Endothelial cell of umbilical vein (primary cell): ENCODE measurements at regions not wholly inside any gene's neighbourhood (a gene's known extent, or its start where the extent isn't known, plus 50 kb on each side); places are given as distances from the start of the nearest gene placed in this dataset.

Experiments used
- BruUV-seq: library from RNA; stranded (reverse); fragments of 400-500 nt; replicated peaks from 2 replicates; lab custom pipeline; 2021; lab: Mats Ljungman, UMichigan
- CTCF ChIA-PET: fragments of 300-600, 350-600 bp; sonication (Branson Sonifier 250); formaldehyde crosslinking; loops from one replicate; lab custom pipeline; 2021; ENCODE audit warnings: antibody characterized with exemption, inconsistent platforms; lab: Charles Lee
- POLR2A ChIA-PET: fragments of 300-600, 350-600 bp; sonication (Branson Sonifier 250); formaldehyde crosslinking; loops from one replicate; lab custom pipeline; 2021; ENCODE audit warnings: antibody characterized with exemption, inconsistent platforms; lab: Charles Lee
- DNase-seq: peaks from one replicate; pipeline ENCODE4 v3.0.0-alpha.2; 2011; ENCODE audit warnings: low read depth, low spot score
- FAIRE-seq: peaks from 2 replicates; lab custom pipeline; 2011; peaks lifted over from hg19 to GRCh38; lab: Jason Lieb, UNC
- H2AFZ ChIP-seq: 2 replicates; pipeline ENCODE4 v1.6.0; 2012; ENCODE audit warnings: low read depth, low read length, control low read depth, inconsistent platforms
- H3K27ac ChIP-seq: 2 replicates; pipeline ENCODE4 v1.5.1; 2011; ENCODE audit warnings: low read depth, mild to moderate bottlenecking, control low read depth, low read length, moderate library complexity; ENCODE audit not compliant: insufficient read depth
- H3K27me3 ChIP-seq, 2 experiments: 2 replicates each; pipeline versions ENCODE4 v1.6.0 to v1.6.1; 2011; ENCODE audit warnings: low read length in 2 of 2, mixed read lengths in 1 of 2; ENCODE audit not compliant: control insufficient read depth in 2 of 2, insufficient read depth in 2 of 2
- H3K36me3 ChIP-seq, 2 experiments: 2 replicates in 1 of 2; 3 replicates in 1 of 2; pipeline ENCODE4 v1.5.1; 2011; ENCODE audit warnings: low read length in 2 of 2, mild to moderate bottlenecking in 1 of 2, moderate library complexity in 1 of 2; ENCODE audit not compliant: control insufficient read depth in 2 of 2, insufficient read depth in 2 of 2; ENCODE audit errors: extremely low read depth in 1 of 2
- H3K4me1 ChIP-seq: 3 replicates; pipeline ENCODE4 v1.5.1; 2011; ENCODE audit warnings: mild to moderate bottlenecking, low read length; ENCODE audit not compliant: control insufficient read depth, insufficient read depth; ENCODE audit errors: extremely low read depth
- H3K4me2 ChIP-seq: 2 replicates; pipeline ENCODE4 v1.6.1; 2011; ENCODE audit warnings: low read length, control low read depth, mixed read lengths; ENCODE audit not compliant: insufficient read depth
- H3K4me3 ChIP-seq, 3 experiments: fragments of 200-600 bp in 1 of 3; sonication (generic), shearing (Covaris generic) in 1 of 3; replicated peaks in 1 of 3; 2 replicates each; pipeline ENCODE4 v1.5.1; 2011 to 2016; ENCODE audit warnings: control low read depth in 3 of 3, low read length in 3 of 3, mild to moderate bottlenecking in 2 of 3, inconsistent platforms in 1 of 3, low read depth in 1 of 3, moderate library complexity in 1 of 3; ENCODE audit not compliant: insufficient read depth in 1 of 3
- H3K79me2 ChIP-seq: 2 replicates; pipeline ENCODE4 v1.6.0; 2012; ENCODE audit warnings: low read length, inconsistent platforms; ENCODE audit not compliant: control insufficient read depth, insufficient read depth
- H3K9ac ChIP-seq: replicated peaks from 2 replicates; pipeline ENCODE3; 2011; ENCODE audit warnings: low read length, control low read depth; ENCODE audit not compliant: insufficient read depth; ENCODE audit errors: extremely low read depth
- H3K9me1 ChIP-seq: replicated peaks from 3 replicates; pipeline ENCODE4 v1.6.0; 2011; ENCODE audit warnings: mild to moderate bottlenecking, low read length; ENCODE audit not compliant: control insufficient read depth, insufficient read depth; ENCODE audit errors: extremely low read depth
- H3K9me3 ChIP-seq: replicated peaks from 2 replicates; pipeline ENCODE4 v1.5.1; 2012; ENCODE audit warnings: low read length, inconsistent platforms; ENCODE audit not compliant: control insufficient read depth, insufficient read depth
- H4K20me1 ChIP-seq: replicated peaks from 2 replicates; pipeline ENCODE3; 2011; ENCODE audit warnings: mild to moderate bottlenecking, low read length; ENCODE audit not compliant: control insufficient read depth, insufficient read depth; ENCODE audit errors: extremely low read depth
- EZH2 ChIP-seq: IDR thresholded peaks from 2 replicates; pipeline ENCODE4 v1.6.1; 2012; ENCODE audit warnings: borderline replicate concordance, low read depth, mild to moderate bottlenecking, moderate library complexity, low read length, inconsistent platforms; ENCODE audit not compliant: severe bottlenecking
- FOS ChIP-seq: IDR thresholded peaks from 2 replicates; pipeline ENCODE4 v1.6.1; 2011; ENCODE audit warnings: mild to moderate bottlenecking, low read length, moderate library complexity, borderline replicate concordance; ENCODE audit not compliant: insufficient read depth
- GATA2 ChIP-seq: IDR thresholded peaks from 2 replicates; pipeline ENCODE4 v1.7.0; 2011; ENCODE audit warnings: low read depth, mild to moderate bottlenecking, moderate library complexity, mixed read lengths, low read length; ENCODE audit not compliant: insufficient read length, insufficient read depth
- JUN ChIP-seq: IDR thresholded peaks from 2 replicates; pipeline ENCODE4 v1.6.1; 2011; ENCODE audit warnings: borderline replicate concordance, low read depth; ENCODE audit not compliant: insufficient read length, insufficient read depth
- MAX ChIP-seq: IDR thresholded peaks from 2 replicates; pipeline ENCODE4 v1.6.1; 2011; ENCODE audit not compliant: insufficient read depth, insufficient read length
- MYC ChIP-seq: IDR thresholded peaks from one replicate; pipeline ENCODE4 v1.6.1; 2011; ENCODE audit warnings: mild to moderate bottlenecking, low read depth, low read length
- POLR2A ChIP-seq: IDR thresholded peaks from 2 replicates; pipeline ENCODE4 v1.6.1; 2012; ENCODE audit warnings: low read depth, mild to moderate bottlenecking, control low read depth, low read length
- POLR2AphosphoS5 ChIP-seq: IDR thresholded peaks from 2 replicates; pipeline ENCODE4 v1.6.1; 2012; ENCODE audit warnings: low read depth, mild to moderate bottlenecking, control low read depth, low read length, moderate library complexity; ENCODE audit not compliant: insufficient read depth
- dilution Hi-C: fragments of 300-500 bp; cut with MboI; formaldehyde crosslinking; loops from one replicate; pipeline ENCODE4 v1.15.0; 2019; ENCODE audit warnings: low sequenced_read_pairs; ENCODE audit not compliant: extremely low pct_ligation_motif_present
- intact Hi-C: fragments of 100-400 bp; cut with micrococcal nuclease; formaldehyde crosslinking; loops from one replicate; pipeline ENCODE4 v1.10.0; 2022
- TF ChIP-seq, protein P1 (sequence below), 2 donors: IDR thresholded peaks; 1 replicate in 1 of 2; 2 replicates in 1 of 2; pipeline ENCODE4 v1.5.1; 2011; ENCODE audit warnings: low read length in 2 of 2, mild to moderate bottlenecking in 2 of 2, moderate library complexity in 2 of 2, control low read depth in 1 of 2, inconsistent platforms in 1 of 2, low read depth in 1 of 2; ENCODE audit not compliant: insufficient read depth in 1 of 2; ENCODE audit errors: extremely low read depth in 1 of 2

GRCh38 chr2:153299217-153299616, 179.3 kb downstream of the RPRM start:
- BruUV-seq, result no TSS peak
- no peaks in the 10 kb centered on the region for H3K9me1 ChIP-seq
- H3K27me3 ChIP-seq, result no peaks in the 10 kb centered on the region
- H3K4me3 ChIP-seq, result no peak overlapping the region
- no peaks in the 10 kb centered on the region for H3K36me3 ChIP-seq
- no peaks in the 10 kb centered on the region for H3K79me2 ChIP-seq
- ChIA-PET POLR2A (no interaction called here), CTCF (no interaction called here)
- H3K4me1 ChIP-seq, result no peaks in the 10 kb centered on the region
- dilution Hi-C loops, result no loop called here
- DNase-seq, result no peak
- no peak for FAIRE-seq
- no peak overlapping the region for H3K4me2 ChIP-seq
- H2AFZ ChIP-seq, result no peak overlapping the region
- H3K27ac ChIP-seq, result no peak overlapping the region
- TF ChIP-seq FOS, result no peak
- TF ChIP-seq EZH2, result no peak
- TF ChIP-seq GATA2, result no peak
- no peak for TF ChIP-seq JUN
- TF ChIP-seq MAX, result no peak
- TF ChIP-seq POLR2AphosphoS5, result no peak
- TF ChIP-seq POLR2A, result no peak
- TF ChIP-seq, protein P1, sequence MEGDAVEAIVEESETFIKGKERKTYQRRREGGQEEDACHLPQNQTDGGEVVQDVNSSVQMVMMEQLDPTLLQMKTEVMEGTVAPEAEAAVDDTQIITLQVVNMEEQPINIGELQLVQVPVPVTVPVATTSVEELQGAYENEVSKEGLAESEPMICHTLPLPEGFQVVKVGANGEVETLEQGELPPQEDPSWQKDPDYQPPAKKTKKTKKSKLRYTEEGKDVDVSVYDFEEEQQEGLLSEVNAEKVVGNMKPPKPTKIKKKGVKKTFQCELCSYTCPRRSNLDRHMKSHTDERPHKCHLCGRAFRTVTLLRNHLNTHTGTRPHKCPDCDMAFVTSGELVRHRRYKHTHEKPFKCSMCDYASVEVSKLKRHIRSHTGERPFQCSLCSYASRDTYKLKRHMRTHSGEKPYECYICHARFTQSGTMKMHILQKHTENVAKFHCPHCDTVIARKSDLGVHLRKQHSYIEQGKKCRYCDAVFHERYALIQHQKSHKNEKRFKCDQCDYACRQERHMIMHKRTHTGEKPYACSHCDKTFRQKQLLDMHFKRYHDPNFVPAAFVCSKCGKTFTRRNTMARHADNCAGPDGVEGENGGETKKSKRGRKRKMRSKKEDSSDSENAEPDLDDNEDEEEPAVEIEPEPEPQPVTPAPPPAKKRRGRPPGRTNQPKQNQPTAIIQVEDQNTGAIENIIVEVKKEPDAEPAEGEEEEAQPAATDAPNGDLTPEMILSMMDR (IDR thresholded peaks at IDR 0.05; ENCODE audit: extremely low read depth in 1 of 2, insufficient read depth in 1 of 2, low read depth in 1 of 2, low read length in 2 of 2), result no peak
- TF ChIP-seq MYC, result no peak
- intact Hi-C loops, result no loop called here
- no peaks in the 10 kb centered on the region for H3K9me3 ChIP-seq
- no peaks in the 10 kb centered on the region for H4K20me1 ChIP-seq
- H3K9ac ChIP-seq, result no peak overlapping the region
